CD4-positive, CD25-positive, alpha-beta regulatory T cell (primary cell): ENCODE measurements at regions not wholly inside any gene's neighbourhood (a gene's known extent, or its start where the extent isn't known, plus 50 kb on each side); places are given as distances from the start of the nearest gene placed in this dataset.

ENCODE experiments used
- ATAC-seq, 2 donors: fragments of 150-1000 bp; cut with Tn5 transposase; one replicate each; pipeline ENCODE4 v1.10.0; 2021; ENCODE audit warnings: low read depth in 2 of 2, moderate number of reproducible peaks in 2 of 2, moderate library complexity in 1 of 2
- DNase-seq, 3 donors: peaks; one replicate each; pipeline versions ENCODE4 v3.0.0 to v3.0.0-alpha.2; 2012 to 2022; ENCODE audit warnings: mixed read lengths in 1 of 3
- H3K27ac ChIP-seq: one replicate; pipeline ENCODE4 v1.7.0; 2013; ENCODE audit warnings: mild to moderate bottlenecking, low read length; ENCODE audit not compliant: insufficient read depth, poor library complexity, severe bottlenecking
- H3K27me3 ChIP-seq: one replicate; pipeline ENCODE4 v1.7.0; 2013; ENCODE audit warnings: low read length; ENCODE audit not compliant: control insufficient read depth, insufficient read depth
- H3K36me3 ChIP-seq: one replicate; pipeline ENCODE4 v1.7.0; 2013; ENCODE audit warnings: mild to moderate bottlenecking, low read length, moderate library complexity; ENCODE audit not compliant: control insufficient read depth, insufficient read depth
- H3K4me1 ChIP-seq: 2 replicates; pipeline ENCODE4 v1.7.0; 2013; ENCODE audit warnings: mild to moderate bottlenecking, low read length; ENCODE audit not compliant: insufficient read depth, control insufficient read depth, poor library complexity, severe bottlenecking
- H3K4me3 ChIP-seq: one replicate; pipeline ENCODE4 v1.7.0; 2013; ENCODE audit warnings: low read depth, mild to moderate bottlenecking, low read length, moderate library complexity
- H3K9me3 ChIP-seq, 2 experiments: 1 replicate in 1 of 2; 2 replicates in 1 of 2; pipeline ENCODE4 v1.7.0; 2013; ENCODE audit warnings: low read length in 2 of 2, mild to moderate bottlenecking in 1 of 2, moderate library complexity in 1 of 2; ENCODE audit not compliant: control insufficient read depth in 2 of 2
- H3K27ac Mint-ChIP-seq, 3 donors: one replicate each; pipeline ENCODE4 v1.8.0; 2020 to 2022; ENCODE audit warnings: mild to moderate bottlenecking in 3 of 3, mixed read lengths in 3 of 3, moderate library complexity in 2 of 3
- H3K27me3 Mint-ChIP-seq: one replicate; pipeline ENCODE4 v1.8.0; 2022; ENCODE audit warnings: mild to moderate bottlenecking, mixed read lengths
- H3K36me3 Mint-ChIP-seq: one replicate; pipeline ENCODE4 v1.8.0; 2020; ENCODE audit warnings: mixed read lengths
- H3K4me1 Mint-ChIP-seq, 4 donors: one replicate each; pipeline ENCODE4 v1.8.0; 2020 to 2022; ENCODE audit warnings: mixed read lengths in 4 of 4, mild to moderate bottlenecking in 1 of 4
- H3K4me3 Mint-ChIP-seq, 4 donors: one replicate each; pipeline ENCODE4 v1.8.0; 2020 to 2022; ENCODE audit warnings: mild to moderate bottlenecking in 4 of 4, mixed read lengths in 4 of 4, moderate library complexity in 3 of 4
- H3K9me3 Mint-ChIP-seq, 7 donors: one replicate each; pipeline ENCODE4 v1.8.0; 2020 to 2022; ENCODE audit warnings: mixed read lengths in 7 of 7, mild to moderate bottlenecking in 3 of 7, moderate library complexity in 2 of 7

- peaks cover 2% of the 10 kb centered on the region for H3K27me3 ChIP-seq
- H3K27ac ChIP-seq = no peak overlapping the region
- DNase-seq (no peak), ATAC-seq (no peak)
- no peaks in the 10 kb centered on the region for H3K4me1 Mint-ChIP-seq
- no peaks in the 10 kb centered on the region for H3K36me3 Mint-ChIP-seq
- no peak overlapping the region for H3K4me3 ChIP-seq
- no peak overlapping the region for H3K27ac Mint-ChIP-seq
- H3K9me3 Mint-ChIP-seq = peaks cover 0 to 3% (median 0%) of the 10 kb centered on the region in 7 donors
- no peaks in the 10 kb centered on the region for H3K9me3 ChIP-seq
- H3K4me1 ChIP-seq = no peaks in the 10 kb centered on the region
- H3K27me3 Mint-ChIP-seq = peaks cover 5% of the 10 kb centered on the region
- no peak overlapping the region for H3K4me3 Mint-ChIP-seq
- no peaks in the 10 kb centered on the region for H3K36me3 ChIP-seq
Observed at GRCh38 chr9:99415606-99416005, 193.5 kb downstream of the SEC61B start.

DNA sequence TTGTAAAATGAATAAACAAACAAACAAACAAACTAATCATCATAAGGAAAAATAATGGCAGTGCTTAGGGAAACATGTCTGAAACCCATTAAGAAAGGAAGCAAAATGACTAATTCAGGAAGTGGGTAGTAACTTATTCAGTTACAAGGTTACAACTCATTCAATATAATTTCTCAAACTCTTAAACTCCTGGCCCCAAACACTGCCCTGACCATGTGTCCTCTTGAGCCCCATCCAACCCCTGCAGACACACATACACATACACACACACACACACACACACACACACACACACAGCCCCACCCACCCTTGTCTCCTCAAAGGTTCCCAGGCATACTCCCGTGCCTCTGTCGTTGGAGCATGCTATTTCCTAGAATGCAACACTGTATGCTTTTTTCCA is 193.9 kb downstream of the SEC61B start:
- Mint-ChIP-seq H3K27me3 (peaks cover 5% of the 10 kb centered on the region), H3K9me3 (peaks cover 0 to 3% (median 0%) of the 10 kb centered on the region in 7 donors), H3K4me3 (no peak overlapping the region), H3K36me3 (no peaks in the 10 kb centered on the region), H3K27ac (no peak overlapping the region), H3K4me1 (no peaks in the 10 kb centered on the region)
- Histone ChIP-seq H3K36me3 (no peaks in the 10 kb centered on the region), H3K9me3 (no peaks in the 10 kb centered on the region), H3K27ac (no peak overlapping the region), H3K4me3 (no peak overlapping the region), H3K4me1 (no peaks in the 10 kb centered on the region), H3K27me3 (peaks cover 2% of the 10 kb centered on the region)
- DNase-seq (peak in 1 of 3 donors; percentile 4), ATAC-seq (no peak)

GRCh38 chr9:99419070-99419469 is 197.0 kb downstream of the SEC61B start:
- ATAC-seq (no peak), DNase-seq (no peak)
- Histone ChIP-seq H3K27ac (no peak overlapping the region), H3K4me1 (no peaks in the 10 kb centered on the region), H3K9me3 (no peaks in the 10 kb centered on the region), H3K36me3 (no peaks in the 10 kb centered on the region), H3K4me3 (no peak overlapping the region), H3K27me3 (peaks cover 5% of the 10 kb centered on the region)
- Mint-ChIP-seq H3K4me3 (no peak overlapping the region), H3K27ac (no peak overlapping the region), H3K27me3 (no peaks in the 10 kb centered on the region), H3K9me3 (peaks cover 0 to 2% (median 0%) of the 10 kb centered on the region in 7 donors), H3K4me1 (no peaks in the 10 kb centered on the region), H3K36me3 (no peaks in the 10 kb centered on the region)

GRCh38 chr9:99421369-99421768 is 199.3 kb downstream of the SEC61B start:
- Histone ChIP-seq H3K4me3 (no peak overlapping the region), H3K27ac (no peak overlapping the region), H3K27me3 (peaks cover 8% of the 10 kb centered on the region), H3K36me3 (no peaks in the 10 kb centered on the region), H3K4me1 (no peaks in the 10 kb centered on the region), H3K9me3 (no peaks in the 10 kb centered on the region)
- ATAC-seq = no peak
- Mint-ChIP-seq H3K9me3 (peaks cover 0 to 2% (median 0%) of the 10 kb centered on the region in 7 donors), H3K4me3 (no peak overlapping the region), H3K4me1 (no peaks in the 10 kb centered on the region), H3K27me3 (peaks cover 12% of the 10 kb centered on the region), H3K27ac (no peak overlapping the region), H3K36me3 (no peaks in the 10 kb centered on the region)
- DNase-seq = no peak

- Mint-ChIP-seq H3K27me3 (peaks cover 15% of the 10 kb centered on the region), H3K27ac (no peak overlapping the region), H3K4me3 (no peak overlapping the region), H3K36me3 (no peaks in the 10 kb centered on the region), H3K9me3 (peaks cover 0 to 2% (median 0%) of the 10 kb centered on the region in 7 donors), H3K4me1 (no peaks in the 10 kb centered on the region)
- peaks cover 12% of the 10 kb centered on the region for H3K27me3 ChIP-seq
- H3K27ac ChIP-seq = no peak overlapping the region
- H3K9me3 ChIP-seq = no peaks in the 10 kb centered on the region
- H3K4me3 ChIP-seq = no peak overlapping the region
- no peak for DNase-seq
- H3K36me3 ChIP-seq = no peaks in the 10 kb centered on the region
- ATAC-seq = no peak
- no peaks in the 10 kb centered on the region for H3K4me1 ChIP-seq
Observed at GRCh38 chr9:99425124-99425523, 203.0 kb downstream of the SEC61B start.

DNA sequence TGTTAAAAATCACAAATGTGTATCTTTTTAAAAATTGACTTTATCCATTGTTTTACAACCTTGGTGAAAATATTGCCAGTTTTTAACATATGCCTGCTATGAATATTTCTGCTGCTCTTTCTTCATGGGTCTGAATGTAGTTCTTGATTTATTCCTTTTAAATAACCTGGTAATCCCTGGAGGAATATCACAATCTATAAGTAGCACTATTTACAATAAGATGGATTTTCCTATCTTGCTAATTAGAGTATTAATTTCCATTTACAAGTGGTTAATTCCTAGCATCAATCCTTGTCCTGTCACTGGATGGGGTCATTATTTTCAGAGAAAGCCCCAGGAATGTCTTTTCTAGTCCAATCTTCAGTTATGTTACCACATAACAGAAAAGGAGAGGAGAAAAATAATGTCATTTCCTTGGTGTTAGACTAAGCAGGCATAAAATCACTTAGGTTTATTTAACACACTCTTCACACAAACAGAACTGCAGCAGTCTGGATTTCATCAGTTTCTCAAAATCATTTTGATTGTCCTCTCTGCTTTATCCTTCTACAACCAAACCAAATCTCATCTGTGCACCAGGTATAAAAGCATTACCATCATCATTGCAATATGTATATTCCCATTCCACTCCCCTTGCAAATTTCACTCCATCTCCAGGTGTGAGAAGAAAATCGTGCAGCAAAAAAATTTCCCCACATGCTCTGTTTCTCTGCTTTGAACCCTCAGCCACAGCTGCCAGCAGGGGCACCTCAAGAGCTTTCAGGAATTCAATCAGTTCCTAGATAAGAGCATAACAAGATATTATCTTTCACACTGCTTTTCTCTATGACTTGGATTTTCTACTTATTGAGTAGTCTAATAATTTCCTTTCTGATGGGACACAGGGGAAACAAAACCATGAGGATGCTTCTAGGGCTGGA is 204.1 kb downstream of the SEC61B start:
- Histone ChIP-seq H3K4me1 (no peaks in the 10 kb centered on the region), H3K4me3 (no peak overlapping the region), H3K27me3 (peaks cover 12% of the 10 kb centered on the region), H3K36me3 (no peaks in the 10 kb centered on the region), H3K27ac (no peak overlapping the region), H3K9me3 (no peaks in the 10 kb centered on the region)
- ATAC-seq = no peak
- Mint-ChIP-seq H3K4me3 (no peak overlapping the region), H3K27ac (no peak overlapping the region), H3K9me3 (peaks cover 0 to 3% (median 0%) of the 10 kb centered on the region in 7 donors), H3K36me3 (no peaks in the 10 kb centered on the region), H3K27me3 (peaks cover 19% of the 10 kb centered on the region), H3K4me1 (no peaks in the 10 kb centered on the region)
- no peak for DNase-seq

- Histone ChIP-seq H3K4me3 (no peak overlapping the region), H3K27me3 (peaks cover 9% of the 10 kb centered on the region), H3K9me3 (no peaks in the 10 kb centered on the region), H3K27ac (no peak overlapping the region), H3K4me1 (no peaks in the 10 kb centered on the region), H3K36me3 (no peaks in the 10 kb centered on the region)
- H3K4me1 Mint-ChIP-seq = no peaks in the 10 kb centered on the region
- no peak overlapping the region for H3K4me3 Mint-ChIP-seq
- ATAC-seq (no peak), DNase-seq (no peak)
- peaks cover 19% of the 10 kb centered on the region for H3K27me3 Mint-ChIP-seq
- H3K27ac Mint-ChIP-seq = peak overlapping the region in 1 of 3 donors; percentile 15
- peaks cover 0 to 3% (median 0%) of the 10 kb centered on the region in 7 donors for H3K9me3 Mint-ChIP-seq
- no peaks in the 10 kb centered on the region for H3K36me3 Mint-ChIP-seq
Observed at GRCh38 chr9:99427260-99427659, 205.2 kb downstream of the SEC61B start.

DNA sequence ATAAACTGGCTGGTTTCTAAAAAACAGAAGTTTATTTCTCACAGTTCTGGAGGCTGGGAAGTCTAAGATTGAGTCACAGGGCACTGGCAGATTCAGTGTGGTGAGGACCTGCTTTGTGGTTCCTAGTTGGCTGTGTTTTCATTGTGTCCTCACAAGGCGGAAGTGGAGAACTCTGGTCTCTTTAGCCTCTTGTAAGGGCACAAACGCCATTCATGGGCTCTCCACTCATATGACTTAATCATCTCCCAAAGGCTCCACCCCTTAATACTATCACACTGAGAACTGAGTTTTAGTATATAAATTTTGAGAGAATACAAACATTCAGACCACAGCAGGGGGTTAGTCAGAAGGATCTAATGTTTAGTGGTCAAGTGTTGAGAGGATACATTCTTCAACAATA is 208.2 kb downstream of the SEC61B start:
- no peaks in the 10 kb centered on the region for H3K36me3 Mint-ChIP-seq
- Histone ChIP-seq H3K27ac (no peak overlapping the region), H3K4me1 (no peaks in the 10 kb centered on the region), H3K4me3 (no peak overlapping the region), H3K27me3 (peaks cover 8% of the 10 kb centered on the region), H3K9me3 (no peaks in the 10 kb centered on the region), H3K36me3 (no peaks in the 10 kb centered on the region)
- peak in 1 of 2 donors; percentile 15 for ATAC-seq
- H3K4me1 Mint-ChIP-seq = peaks cover 0 to 11% (median 0%) of the 10 kb centered on the region in 4 donors
- H3K27ac Mint-ChIP-seq = no peak overlapping the region
- H3K9me3 Mint-ChIP-seq = peaks cover 0 to 3% (median 0%) of the 10 kb centered on the region in 7 donors
- DNase-seq = no peak
- H3K27me3 Mint-ChIP-seq = peaks cover 14% of the 10 kb centered on the region
- no peak overlapping the region for H3K4me3 Mint-ChIP-seq
